ENCODE measurements at regions not wholly inside any gene's neighbourhood (a gene's known extent, or its start where the extent isn't known, plus 50 kb on each side); places are given as distances from the start of the nearest gene placed in this dataset.
"Not testable (repeated sequence)": the region's sequence is repeated elsewhere in the genome, so short reads cannot be mapped to it uniquely, and the experiment has no call there.

GRCh38 chr2:101609433-101609832 is 88.1 kb upstream of the MAP4K4 start:
- DNase-seq: no peak

- DNase-seq: no peak
Observed at GRCh38 chr2:101608408-101609310, 88.8 kb upstream of the MAP4K4 start.

- peak in 1 of 2 experiments; percentile 65 for DNase-seq
Observed at GRCh38 chr2:101597347-101597944, 100.1 kb upstream of the MAP4K4 start.

- DNase-seq: peak; percentile 6 to 39
Observed at GRCh38 chr2:101596333-101596732, 101.2 kb upstream of the MAP4K4 start.

- DNase-seq: no peak
Observed at GRCh38 chr2:101587251-101587650, 110.3 kb upstream of the MAP4K4 start.

- DNase-seq: no peak
Observed at GRCh38 chr2:101583861-101584260, 108.9 kb upstream of the RFX8 start.

- DNase-seq: no peak
Observed at GRCh38 chr2:101581675-101582299, 106.9 kb upstream of the RFX8 start.

- DNase-seq: no peak
Observed at GRCh38 chr2:101580528-101580927, 105.6 kb upstream of the RFX8 start.

GRCh38 chr2:101578671-101579070 is 103.8 kb upstream of the RFX8 start:
- DNase-seq: no peak

- not testable (repeated sequence) for DNase-seq
Observed at GRCh38 chr2:101578135-101578534, 103.2 kb upstream of the RFX8 start.

- no peak for DNase-seq
Observed at GRCh38 chr2:101577173-101577572, 102.3 kb upstream of the RFX8 start.

GRCh38 chr2:101574622-101575021 is 99.7 kb upstream of the RFX8 start:
- DNase-seq: no peak

GRCh38 chr2:101571951-101572350 is 97.0 kb upstream of the RFX8 start:
- DNase-seq: no peak

- DNase-seq: no peak
Observed at GRCh38 chr2:101569886-101570520, 95.1 kb upstream of the RFX8 start.

- DNase-seq: no peak
Observed at GRCh38 chr2:101568969-101569368, 94.1 kb upstream of the RFX8 start.

GRCh38 chr2:101566632-101567228 is 91.8 kb upstream of the RFX8 start:
- DNase-seq: no peak

- DNase-seq: no peak
Observed at GRCh38 chr2:101563849-101564248, 88.9 kb upstream of the RFX8 start.

- no peak for DNase-seq
Observed at GRCh38 chr2:101560780-101561315, 85.9 kb upstream of the RFX8 start.

- DNase-seq: no peak
Observed at GRCh38 chr2:101559551-101559950, 84.6 kb upstream of the RFX8 start.

- no peak for DNase-seq
Observed at GRCh38 chr2:101558740-101559525, 84.0 kb upstream of the RFX8 start.

GRCh38 chr2:101556033-101556459 is 81.1 kb upstream of the RFX8 start:
- no peak for DNase-seq

All from NCI-H446 (cell line).